H9 (cell line): ENCODE measurements at regions not wholly inside any gene's neighbourhood (a gene's known extent, or its start where the extent isn't known, plus 50 kb on each side); places are given as distances from the start of the nearest gene placed in this dataset.

Experiments
- DNase-seq: peaks from one replicate; pipeline ENCODE4 v3.0.0-alpha.2; 2017
- H2AFZ ChIP-seq: one replicate; pipeline ENCODE4 v1.6.1; 2013; ENCODE audit warnings: mild to moderate bottlenecking, low read length, control low read depth, moderate library complexity
- H2AK5ac ChIP-seq: 2 replicates; pipeline ENCODE4 v1.6.1; 2013; ENCODE audit warnings: low read length, control low read depth, mixed read lengths; ENCODE audit not compliant: insufficient read length
- H2BK120ac ChIP-seq: one replicate; pipeline ENCODE4 v1.6.1; 2013; ENCODE audit warnings: low read depth, mild to moderate bottlenecking, low read length, control low read depth, inconsistent platforms; ENCODE audit not compliant: poor library complexity, severe bottlenecking
- H2BK12ac ChIP-seq: 2 replicates; pipeline ENCODE4 v1.6.1; 2013; ENCODE audit warnings: low read length, control low read depth, mixed read lengths, low read depth; ENCODE audit not compliant: insufficient read length
- H2BK15ac ChIP-seq: 2 replicates; pipeline ENCODE4 v1.6.1; 2013; ENCODE audit warnings: low read depth, low read length, control low read depth
- H2BK20ac ChIP-seq: one replicate; pipeline ENCODE4 v1.6.1; 2013; ENCODE audit warnings: low read depth, mild to moderate bottlenecking, low read length, control low read depth, inconsistent platforms; ENCODE audit not compliant: poor library complexity, severe bottlenecking
- H2BK5ac ChIP-seq: 2 replicates; pipeline ENCODE4 v1.6.1; 2013; ENCODE audit warnings: low read length, control low read depth, mixed read lengths; ENCODE audit not compliant: insufficient read length
- H3K14ac ChIP-seq: 2 replicates; pipeline ENCODE4 v1.6.1; 2013; ENCODE audit warnings: low read length, control low read depth; ENCODE audit not compliant: insufficient read depth
- H3K18ac ChIP-seq: 2 replicates; pipeline ENCODE4 v1.6.1; 2013; ENCODE audit warnings: low read depth, mild to moderate bottlenecking, mixed read lengths, low read length, control low read depth; ENCODE audit not compliant: insufficient read length
- H3K23ac ChIP-seq: 2 replicates; pipeline ENCODE4 v1.6.1; 2013; ENCODE audit warnings: low read length, control low read depth, mixed read lengths, low read depth; ENCODE audit not compliant: insufficient read length
- H3K23me2 ChIP-seq: 2 replicates; pipeline ENCODE4 v1.6.1; 2013; ENCODE audit warnings: low read depth, mild to moderate bottlenecking, mixed read lengths, low read length, control low read depth; ENCODE audit not compliant: insufficient read length, poor library complexity, severe bottlenecking
- H3K27ac ChIP-seq: 2 replicates; pipeline ENCODE4 v1.5.1; 2013; ENCODE audit warnings: low read length, control low read depth, mixed read lengths, low read depth; ENCODE audit not compliant: insufficient read length
- H3K27me3 ChIP-seq: 2 replicates; pipeline ENCODE4 v1.6.1; 2013; ENCODE audit warnings: low read length, control low read depth, inconsistent platforms; ENCODE audit not compliant: insufficient read depth
- H3K4ac ChIP-seq: 2 replicates; pipeline ENCODE4 v1.6.1; 2013; ENCODE audit warnings: low read depth, mild to moderate bottlenecking, control low read depth, inconsistent platforms, low read length, moderate library complexity
- H3K4me1 ChIP-seq: 2 replicates; pipeline ENCODE4 v1.6.1; 2013; ENCODE audit warnings: low read length, control low read depth, inconsistent platforms; ENCODE audit not compliant: insufficient read depth
- H3K4me2 ChIP-seq: 2 replicates; pipeline ENCODE4 v1.6.1; 2013; ENCODE audit warnings: low read length, control low read depth, mixed read lengths; ENCODE audit not compliant: insufficient read length, insufficient read depth
- H3K56ac ChIP-seq: 2 replicates; pipeline ENCODE4 v1.6.1; 2013; ENCODE audit warnings: low read depth, mild to moderate bottlenecking, mixed read lengths, low read length, control low read depth; ENCODE audit not compliant: insufficient read length
- H3K79me1 ChIP-seq: 2 replicates; pipeline ENCODE4 v1.6.1; 2013; ENCODE audit warnings: low read depth, mild to moderate bottlenecking, moderate library complexity, low read length, control low read depth, inconsistent platforms; ENCODE audit not compliant: insufficient read depth, poor library complexity, severe bottlenecking
- H3K79me2 ChIP-seq: 2 replicates; pipeline ENCODE4 v1.6.1; 2013; ENCODE audit warnings: low read length, control low read depth, inconsistent platforms; ENCODE audit not compliant: insufficient read depth
- H3K9ac ChIP-seq: 2 replicates; pipeline ENCODE4 v1.6.1; 2013; ENCODE audit warnings: low read length, control low read depth, mixed read lengths; ENCODE audit not compliant: insufficient read length; ENCODE audit errors: extremely low read depth
- H3K9me3 ChIP-seq: one replicate; pipeline ENCODE4 v1.6.1; 2013; ENCODE audit warnings: low read depth, low read length, inconsistent platforms; ENCODE audit not compliant: control insufficient read depth
- H3T11ph ChIP-seq: one replicate; pipeline ENCODE4 v1.6.1; 2013; ENCODE audit warnings: mild to moderate bottlenecking, low read length, control low read depth, inconsistent platforms
- H4K20me1 ChIP-seq: one replicate; pipeline ENCODE4 v1.6.1; 2013; ENCODE audit not compliant: control insufficient read depth, insufficient read length, insufficient read depth
- H4K5ac ChIP-seq: 2 replicates; pipeline ENCODE4 v1.6.1; 2013; ENCODE audit warnings: low read depth, mild to moderate bottlenecking, mixed read lengths, low read length, control low read depth; ENCODE audit not compliant: insufficient read length
- H4K8ac ChIP-seq: replicated peaks from 2 replicates; pipeline ENCODE4 v1.6.1; 2013; ENCODE audit warnings: low read length, control low read depth, mixed read lengths, low read depth; ENCODE audit not compliant: insufficient read length
- H4K91ac ChIP-seq: 2 replicates; pipeline ENCODE4 v1.6.1; 2013; ENCODE audit warnings: low read depth, mild to moderate bottlenecking, moderate library complexity, mixed read lengths, low read length, control low read depth; ENCODE audit not compliant: insufficient read length
- H3K27ac Mint-ChIP-seq, 3 experiments: 2 replicates in 2 of 3; 3 replicates in 1 of 3; pipeline ENCODE4 v1.8.0; 2020 to 2021; ENCODE audit warnings: mixed read lengths in 3 of 3, mild to moderate bottlenecking in 1 of 3, moderate library complexity in 1 of 3
- H3K27me3 Mint-ChIP-seq: 2 replicates; pipeline ENCODE4 v1.8.0; 2021; ENCODE audit warnings: low read depth, mild to moderate bottlenecking, moderate library complexity, mixed read lengths
- H3K36me3 Mint-ChIP-seq, 3 experiments: 2 replicates in 2 of 3; 3 replicates in 1 of 3; pipeline ENCODE4 v1.8.0; 2020 to 2021; ENCODE audit warnings: low read depth in 3 of 3, mixed read lengths in 3 of 3; ENCODE audit not compliant: insufficient read depth in 1 of 3
- H3K4me1 Mint-ChIP-seq, 2 experiments: 2 replicates each; pipeline ENCODE4 v1.8.0; 2020; ENCODE audit warnings: mixed read lengths in 2 of 2
- H3K4me3 Mint-ChIP-seq, 2 experiments: 2 replicates in 1 of 2; 3 replicates in 1 of 2; pipeline ENCODE4 v1.8.0; 2020 to 2021; ENCODE audit warnings: mild to moderate bottlenecking in 2 of 2, mixed read lengths in 2 of 2, moderate library complexity in 1 of 2
- H3K9me3 Mint-ChIP-seq, 2 experiments: 2 replicates in 1 of 2; 3 replicates in 1 of 2; pipeline ENCODE4 v1.8.0; 2020; ENCODE audit warnings: mild to moderate bottlenecking in 2 of 2, mixed read lengths in 2 of 2, moderate library complexity in 1 of 2
- TF ChIP-seq, protein P1 (sequence below): fragments of 200-600 bp; sonication (generic); conservative IDR thresholded peaks from 3 replicates; pipeline ENCODE4 v1.8.0; 2021; ENCODE audit warnings: antibody characterized with exemption, mild to moderate bottlenecking

GRCh38 chr4:125938541-125938940 lies 623.8 kb downstream of the FAT4 start:
- Histone ChIP-seq H3K79me1 (no peaks in the 10 kb centered on the region), H3K4ac (no peak overlapping the region), H3K79me2 (no peaks in the 10 kb centered on the region), H3K27me3 (no peaks in the 10 kb centered on the region), H3T11ph (no peak overlapping the region), H3K14ac (no peak overlapping the region), H4K20me1 (no peaks in the 10 kb centered on the region), H2BK20ac (no peak overlapping the region), H3K27ac (no peak overlapping the region), H2BK15ac (no peak overlapping the region), H2BK12ac (no peak overlapping the region), H3K4me1 (no peaks in the 10 kb centered on the region), H4K5ac (no peak overlapping the region), H3K18ac (no peak overlapping the region), H3K4me2 (no peak overlapping the region), H2AK5ac (no peak overlapping the region), H3K56ac (no peak overlapping the region), H2AFZ (no peak overlapping the region), H3K9me3 (no peaks in the 10 kb centered on the region), H4K91ac (no peak overlapping the region), H2BK5ac (no peak overlapping the region), H3K9ac (no peak overlapping the region), H4K8ac (no peak overlapping the region), H2BK120ac (no peak overlapping the region), H3K23me2 (no peaks in the 10 kb centered on the region), H3K23ac (no peak overlapping the region)
- no peak for DNase-seq
- no peaks in the 10 kb centered on the region for H3K27me3 Mint-ChIP-seq
- TF ChIP-seq, protein P1, sequence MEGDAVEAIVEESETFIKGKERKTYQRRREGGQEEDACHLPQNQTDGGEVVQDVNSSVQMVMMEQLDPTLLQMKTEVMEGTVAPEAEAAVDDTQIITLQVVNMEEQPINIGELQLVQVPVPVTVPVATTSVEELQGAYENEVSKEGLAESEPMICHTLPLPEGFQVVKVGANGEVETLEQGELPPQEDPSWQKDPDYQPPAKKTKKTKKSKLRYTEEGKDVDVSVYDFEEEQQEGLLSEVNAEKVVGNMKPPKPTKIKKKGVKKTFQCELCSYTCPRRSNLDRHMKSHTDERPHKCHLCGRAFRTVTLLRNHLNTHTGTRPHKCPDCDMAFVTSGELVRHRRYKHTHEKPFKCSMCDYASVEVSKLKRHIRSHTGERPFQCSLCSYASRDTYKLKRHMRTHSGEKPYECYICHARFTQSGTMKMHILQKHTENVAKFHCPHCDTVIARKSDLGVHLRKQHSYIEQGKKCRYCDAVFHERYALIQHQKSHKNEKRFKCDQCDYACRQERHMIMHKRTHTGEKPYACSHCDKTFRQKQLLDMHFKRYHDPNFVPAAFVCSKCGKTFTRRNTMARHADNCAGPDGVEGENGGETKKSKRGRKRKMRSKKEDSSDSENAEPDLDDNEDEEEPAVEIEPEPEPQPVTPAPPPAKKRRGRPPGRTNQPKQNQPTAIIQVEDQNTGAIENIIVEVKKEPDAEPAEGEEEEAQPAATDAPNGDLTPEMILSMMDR: no peak
- no peak overlapping the region for H3K4me3 Mint-ChIP-seq
- no peak overlapping the region for H3K27ac Mint-ChIP-seq
- peaks cover 0 to 4% (median 3%) of the 10 kb centered on the region in 3 experiments; a peak in 2 of 7 replicates for H3K36me3 Mint-ChIP-seq
- H3K4me1 Mint-ChIP-seq: no peaks in the 10 kb centered on the region
- peaks cover 0 to 5% of the 10 kb centered on the region in 2 experiments; a peak in 2 of 5 replicates for H3K9me3 Mint-ChIP-seq
